Gastrocnemius medialis (tissue), 4 donors: ENCODE measurements at regions not wholly inside any gene's neighbourhood (a gene's known extent, or its start where the extent isn't known, plus 50 kb on each side); places are given as distances from the start of the nearest gene placed in this dataset.

Experiments used
- ATAC-seq, 2 donors: fragments of 150-250 bp; one replicate each; pipeline ENCODE4 v1.9.1; 2016
- DNase-seq, 2 donors: peaks; one replicate each; pipeline ENCODE4 v3.0.0-alpha.2; 2019
- H3K27ac ChIP-seq, 4 donors: fragments of 200-600 bp; sonication (generic); 1 replicate in 1 of 4; 2 replicates in 3 of 4; pipeline ENCODE4 v1.5.1; 2016 to 2018; ENCODE audit warnings: mild to moderate bottlenecking in 2 of 4, moderate library complexity in 1 of 4
- H3K27me3 ChIP-seq, 3 donors: fragments of 200-600 bp; sonication (generic) in 2 of 3; 1 replicate in 1 of 3; 2 replicates in 2 of 3; pipeline versions ENCODE4 v1.5.1 to v1.6.0; 2016 to 2019; ENCODE audit warnings: mild to moderate bottlenecking in 1 of 3, moderate library complexity in 1 of 3
- H3K36me3 ChIP-seq, 2 donors: fragments of 200-600 bp; sonication (generic) in 1 of 2; one replicate each; pipeline ENCODE4 v1.5.1; 2017 to 2018
- H3K4me1 ChIP-seq, 2 donors: fragments of 200-600 bp; sonication (generic) in 1 of 2; one replicate each; pipeline ENCODE4 v1.5.1; 2016 to 2017; ENCODE audit warnings: mild to moderate bottlenecking in 2 of 2
- H3K4me3 ChIP-seq, 4 donors: fragments of 200-600 bp; sonication (generic) in 3 of 4; 1 replicate in 1 of 4; 2 replicates in 3 of 4; pipeline ENCODE4 v1.5.1; 2016 to 2019; ENCODE audit warnings: mild to moderate bottlenecking in 2 of 4
- H3K9me3 ChIP-seq, 3 donors: fragments of 200-600 bp; sonication (generic) in 2 of 3; 1 replicate in 1 of 3; 2 replicates in 2 of 3; pipeline ENCODE4 v1.5.1; 2016 to 2019
- POLR2A ChIP-seq, 2 donors: fragments of 450-650 bp; IDR thresholded peaks; one replicate each; pipeline ENCODE4 v1.6.1; 2017; ENCODE audit warnings: antibody characterized with exemption in 2 of 2, mild to moderate bottlenecking in 2 of 2, moderate library complexity in 2 of 2
- in situ Hi-C, 4 donors: fragments of 200-750 bp; cut with MboI; loops; one replicate each; pipeline versions ENCODE4 v1.15.0 to v1.8.0; 2017; ENCODE audit warnings: low sequenced_read_pairs in 4 of 4
- intact Hi-C: fragments of 100-400 bp; cut with DNase I; formaldehyde crosslinking; loops from one replicate; pipeline ENCODE4 v1.15.1; 2023; ENCODE audit warnings: low total_unique reads
- TF ChIP-seq, protein P1 (sequence below), 5 experiments: fragments of 450-650 bp in 3 of 5; fragments of 200-600 bp in 2 of 5; sonication (generic) in 2 of 5; IDR thresholded peaks in 4 of 5; conservative IDR thresholded peaks in 1 of 5; 1 replicate in 4 of 5; 2 replicates in 1 of 5; pipeline ENCODE4 v1.5.1; 2016 to 2019; ENCODE audit warnings: antibody characterized with exemption in 5 of 5, mild to moderate bottlenecking in 3 of 5, moderate library complexity in 3 of 5

DNA sequence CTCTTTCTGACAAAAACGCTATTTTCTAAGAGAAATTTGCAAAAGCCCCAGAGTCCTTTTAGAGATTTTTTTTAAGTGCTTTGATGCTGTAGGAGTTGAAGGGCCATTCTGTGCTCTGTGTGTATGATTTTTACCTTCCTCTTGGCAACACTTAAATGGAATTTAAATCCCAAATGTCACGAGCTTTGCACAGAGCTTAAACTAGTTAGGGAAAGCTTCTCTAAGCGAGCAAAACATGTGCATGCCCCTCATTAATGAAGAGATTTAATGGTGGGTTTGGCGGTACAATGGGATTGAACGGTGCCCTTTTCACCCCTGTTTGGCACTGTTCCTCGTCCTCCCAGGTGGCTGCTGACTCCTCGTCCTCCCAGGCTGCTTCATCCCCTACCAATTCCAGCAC lies 220.7 kb downstream of the DRD1 start:
- Histone ChIP-seq H3K36me3 (no peaks in the 10 kb centered on the region), H3K4me1 (no peaks in the 10 kb centered on the region), H3K27ac (no peak overlapping the region), H3K4me3 (no peak overlapping the region), H3K9me3 (no peaks in the 10 kb centered on the region), H3K27me3 (no peaks in the 10 kb centered on the region)
- ATAC-seq (no peak), DNase-seq (no peak)
- TF ChIP-seq, protein P1, sequence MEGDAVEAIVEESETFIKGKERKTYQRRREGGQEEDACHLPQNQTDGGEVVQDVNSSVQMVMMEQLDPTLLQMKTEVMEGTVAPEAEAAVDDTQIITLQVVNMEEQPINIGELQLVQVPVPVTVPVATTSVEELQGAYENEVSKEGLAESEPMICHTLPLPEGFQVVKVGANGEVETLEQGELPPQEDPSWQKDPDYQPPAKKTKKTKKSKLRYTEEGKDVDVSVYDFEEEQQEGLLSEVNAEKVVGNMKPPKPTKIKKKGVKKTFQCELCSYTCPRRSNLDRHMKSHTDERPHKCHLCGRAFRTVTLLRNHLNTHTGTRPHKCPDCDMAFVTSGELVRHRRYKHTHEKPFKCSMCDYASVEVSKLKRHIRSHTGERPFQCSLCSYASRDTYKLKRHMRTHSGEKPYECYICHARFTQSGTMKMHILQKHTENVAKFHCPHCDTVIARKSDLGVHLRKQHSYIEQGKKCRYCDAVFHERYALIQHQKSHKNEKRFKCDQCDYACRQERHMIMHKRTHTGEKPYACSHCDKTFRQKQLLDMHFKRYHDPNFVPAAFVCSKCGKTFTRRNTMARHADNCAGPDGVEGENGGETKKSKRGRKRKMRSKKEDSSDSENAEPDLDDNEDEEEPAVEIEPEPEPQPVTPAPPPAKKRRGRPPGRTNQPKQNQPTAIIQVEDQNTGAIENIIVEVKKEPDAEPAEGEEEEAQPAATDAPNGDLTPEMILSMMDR (IDR thresholded peaks at IDR 0.05 in 4 of 5, conservative IDR thresholded peaks at IDR 0.05 in 1 of 5): no peak
- no peak for TF ChIP-seq POLR2A (IDR thresholded peaks at IDR 0.05)
- in situ Hi-C loops (no loop called here), intact Hi-C loops (no loop called here)

DNA sequence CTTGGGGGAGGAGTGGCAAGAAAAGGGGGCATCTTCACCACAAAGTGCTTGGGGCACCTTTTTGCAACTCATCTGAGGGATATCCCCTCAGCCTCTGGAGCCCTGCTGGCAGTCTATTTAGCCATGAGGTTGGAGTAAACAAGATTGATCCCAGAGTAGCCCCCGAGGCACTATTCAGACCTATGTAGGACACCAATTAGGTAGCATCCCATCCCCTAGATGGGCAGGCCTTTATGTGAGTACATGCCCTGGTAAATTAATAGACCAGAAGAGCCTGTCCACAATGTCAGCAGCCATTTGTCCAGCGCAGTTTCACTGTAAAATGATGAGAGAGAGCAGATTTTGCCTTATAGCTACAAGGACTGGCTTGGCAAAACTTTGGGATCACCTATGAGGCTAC lies 221.4 kb downstream of the DRD1 start:
- ATAC-seq: no peak
- Histone ChIP-seq H3K4me3 (no peak overlapping the region), H3K27me3 (no peaks in the 10 kb centered on the region), H3K4me1 (no peaks in the 10 kb centered on the region), H3K27ac (no peak overlapping the region), H3K36me3 (no peaks in the 10 kb centered on the region), H3K9me3 (no peaks in the 10 kb centered on the region)
- DNase-seq: no peak
- TF ChIP-seq POLR2A (IDR thresholded peaks at IDR 0.05): no peak
- intact Hi-C loops (no loop called here), in situ Hi-C loops (no loop called here)

DNA sequence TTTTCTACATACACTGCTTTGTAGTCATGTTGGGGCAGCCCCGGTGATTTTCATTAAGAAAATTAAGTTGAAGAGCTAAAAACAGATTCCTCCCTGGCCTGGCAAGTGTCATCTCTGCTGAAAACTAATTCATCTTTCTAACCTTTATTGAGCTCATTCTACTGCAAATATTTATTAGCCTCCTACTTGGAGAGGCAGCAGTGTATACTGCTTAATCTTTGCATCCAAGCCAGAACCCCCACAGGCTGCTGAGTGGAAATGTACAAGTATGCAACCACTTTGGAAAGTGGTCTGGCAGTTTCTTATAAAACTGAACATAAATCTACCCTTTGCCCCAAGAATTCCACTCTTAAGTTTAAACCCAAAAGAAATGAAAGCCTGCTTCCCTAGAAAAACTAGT lies 223.4 kb downstream of the DRD1 start:
- Histone ChIP-seq H3K4me1 (no peaks in the 10 kb centered on the region), H3K27me3 (no peaks in the 10 kb centered on the region), H3K27ac (no peak overlapping the region), H3K4me3 (no peak overlapping the region), H3K36me3 (no peaks in the 10 kb centered on the region), H3K9me3 (no peaks in the 10 kb centered on the region)
- intact Hi-C loops (no loop called here), in situ Hi-C loops (no loop called here)
- TF ChIP-seq POLR2A (IDR thresholded peaks at IDR 0.05): no peak
- TF ChIP-seq, protein P1 (IDR thresholded peaks at IDR 0.05 in 4 of 5, conservative IDR thresholded peaks at IDR 0.05 in 1 of 5): no peak
- ATAC-seq (no peak), DNase-seq (no peak)

DNA sequence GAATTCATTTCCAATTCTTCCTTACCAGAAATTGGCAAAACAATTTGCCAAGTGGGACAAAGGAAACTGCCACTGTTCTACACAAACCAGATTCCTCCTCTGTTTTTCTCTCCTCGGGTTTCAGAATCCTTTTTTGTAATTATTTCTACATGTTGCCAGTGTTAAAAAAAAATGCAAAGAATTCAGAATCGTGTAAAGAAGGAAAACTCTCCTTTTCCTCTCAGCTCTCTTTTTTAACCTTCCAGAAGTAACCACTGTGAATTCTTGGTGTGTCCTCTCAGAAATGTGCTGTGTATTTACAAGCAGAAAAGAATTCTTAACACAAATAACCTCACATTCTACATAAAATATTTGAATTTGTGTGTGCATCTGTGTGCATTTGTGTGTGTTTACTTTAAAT lies 224.6 kb downstream of the DRD1 start:
- ATAC-seq (no peak), DNase-seq (no peak)
- no peaks in the 10 kb centered on the region for H3K9me3 ChIP-seq
- H3K4me3 ChIP-seq: no peak overlapping the region
- H3K27me3 ChIP-seq: no peaks in the 10 kb centered on the region
- H3K4me1 ChIP-seq: no peaks in the 10 kb centered on the region
- in situ Hi-C loops (no loop called here), intact Hi-C loops (no loop called here)
- no peak for TF ChIP-seq POLR2A (IDR thresholded peaks at IDR 0.05)
- TF ChIP-seq, protein P1 (IDR thresholded peaks at IDR 0.05 in 4 of 5, conservative IDR thresholded peaks at IDR 0.05 in 1 of 5): no peak
- no peaks in the 10 kb centered on the region for H3K36me3 ChIP-seq
- H3K27ac ChIP-seq: no peak overlapping the region

DNA sequence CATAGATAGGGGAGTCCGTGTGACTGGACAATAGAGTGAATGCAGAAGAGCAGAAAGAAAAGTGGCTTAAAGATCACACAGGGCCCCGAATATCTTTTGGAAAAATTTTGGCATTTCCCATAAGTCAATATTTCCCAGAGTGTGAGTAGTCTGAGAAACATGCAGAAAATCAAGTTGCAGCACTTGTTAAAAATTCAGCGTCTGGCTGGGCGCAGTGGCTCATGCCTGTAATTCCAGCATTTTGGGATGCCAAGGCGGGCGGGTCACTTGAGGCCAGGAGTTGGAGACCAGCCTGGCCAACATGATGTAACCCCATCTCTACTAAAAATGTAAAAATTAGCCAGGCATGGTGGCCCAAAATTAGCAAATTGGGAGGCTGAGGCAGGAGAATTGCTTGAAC lies 227.0 kb downstream of the DRD1 start:
- intact Hi-C loops: no loop called here
- H3K4me3 ChIP-seq: no peak overlapping the region
- TF ChIP-seq, protein P1 (IDR thresholded peaks at IDR 0.05 in 4 of 5, conservative IDR thresholded peaks at IDR 0.05 in 1 of 5): no peak
- TF ChIP-seq POLR2A (IDR thresholded peaks at IDR 0.05): no peak
- no peaks in the 10 kb centered on the region for H3K9me3 ChIP-seq
- H3K4me1 ChIP-seq: no peaks in the 10 kb centered on the region
- DNase-seq (no peak), ATAC-seq (no peak)
- no peaks in the 10 kb centered on the region for H3K27me3 ChIP-seq
- no peaks in the 10 kb centered on the region for H3K36me3 ChIP-seq
- no peak overlapping the region for H3K27ac ChIP-seq
- in situ Hi-C loops: no loop called here
